OCI-LY7 (cell line): ENCODE measurements at regions not wholly inside any gene's neighbourhood (a gene's known extent, or its start where the extent isn't known, plus 50 kb on each side); places are given as distances from the start of the nearest gene placed in this dataset.

Source experiments
- BruUV-seq: library from RNA; stranded (reverse); fragments of 400-500 nt; replicated peaks from 2 replicates; lab custom pipeline; 2021; lab: Mats Ljungman, UMichigan
- CTCF ChIA-PET: fragments of 300-600 bp; sonication (Branson Sonifier 250); formaldehyde crosslinking; loops from one replicate; lab custom pipeline; 2022; ENCODE audit warnings: antibody characterized with exemption; ENCODE audit not compliant: unreplicated experiment; lab: Charles Lee
- POLR2A ChIA-PET: fragments of 300-600 bp; sonication (Branson Sonifier 250); formaldehyde crosslinking; loops from one replicate; lab custom pipeline; 2022; ENCODE audit warnings: antibody characterized with exemption; lab: Charles Lee
- DNase-seq: peaks from one replicate; pipeline ENCODE4 v3.0.0-alpha.2; 2015; ENCODE audit warnings: low spot score
- H2AFZ ChIP-seq: fragments of 200-600 bp; sonication (generic), shearing (Covaris generic); 2 replicates; pipeline ENCODE4 v1.6.1; 2014; ENCODE audit warnings: mild to moderate bottlenecking, antibody characterized with exemption, low read length, moderate library complexity
- H3K27ac ChIP-seq: fragments of 200-600 bp; sonication (generic); 2 replicates; pipeline ENCODE4 v1.5.1; 2014; ENCODE audit warnings: mixed run types, low read depth, mild to moderate bottlenecking, moderate library complexity, low read length, inconsistent platforms; ENCODE audit not compliant: poor library complexity, severe bottlenecking
- H3K36me3 ChIP-seq: fragments of 200-600 bp; sonication (generic); 2 replicates; pipeline ENCODE4 v1.6.1; 2014; ENCODE audit warnings: mild to moderate bottlenecking, antibody characterized with exemption, low read length, moderate library complexity, mixed read lengths; ENCODE audit not compliant: insufficient read depth
- H3K4me1 ChIP-seq: fragments of 200-600 bp; sonication (generic); 2 replicates; pipeline ENCODE4 v1.5.1; 2014; ENCODE audit warnings: mild to moderate bottlenecking, low read length; ENCODE audit not compliant: insufficient read depth, poor library complexity, severe bottlenecking
- H3K4me2 ChIP-seq: fragments of 200-600 bp; sonication (generic); 2 replicates; pipeline ENCODE4 v1.6.1; 2014; ENCODE audit warnings: mild to moderate bottlenecking, low read length
- H3K4me3 ChIP-seq: fragments of 200-600 bp; sonication (generic); 2 replicates; pipeline ENCODE4 v1.5.1; 2014; ENCODE audit warnings: mild to moderate bottlenecking, low read depth, low read length; ENCODE audit not compliant: poor library complexity, severe bottlenecking
- H3K79me2 ChIP-seq: fragments of 200-600 bp; sonication (generic); 2 replicates; pipeline ENCODE4 v1.6.1; 2016; ENCODE audit warnings: low read depth, mild to moderate bottlenecking, low read length, moderate library complexity, mixed read lengths; ENCODE audit not compliant: insufficient read depth
- H3K9me2 ChIP-seq: fragments of 200-600 bp; sonication (generic); 2 replicates; pipeline ENCODE4 v1.6.1; 2016; ENCODE audit warnings: mild to moderate bottlenecking, low read length, mixed read lengths; ENCODE audit not compliant: insufficient read depth
- H3K9me3 ChIP-seq: fragments of 200-600 bp; sonication (generic); 2 replicates; pipeline ENCODE4 v1.6.1; 2014; ENCODE audit warnings: mild to moderate bottlenecking, mixed run types, low read length, mixed read lengths
- H4K20me1 ChIP-seq: fragments of 200-600 bp; sonication (generic); 2 replicates; pipeline ENCODE4 v1.6.1; 2014; ENCODE audit warnings: mild to moderate bottlenecking, antibody characterized with exemption, low read length, moderate library complexity, mixed read lengths; ENCODE audit not compliant: insufficient read depth
- CTCF ChIP-seq: fragments of 200-600 bp; sonication (generic); conservative IDR thresholded peaks from 2 replicates; pipeline ENCODE4 v1.5.1; 2014; ENCODE audit warnings: mild to moderate bottlenecking, antibody characterized with exemption, low read length, moderate library complexity, mixed read lengths
- EZH2phosphoT487 ChIP-seq: fragments of 200-600 bp; sonication (generic); IDR thresholded peaks from 2 replicates; pipeline ENCODE4 v1.6.1; 2018; ENCODE audit warnings: low read depth, borderline replicate concordance, mild to moderate bottlenecking, mixed run types, antibody characterized with exemption, low read length, moderate library complexity, mixed read lengths
- intact Hi-C: fragments of 100-400 bp; cut with micrococcal nuclease; formaldehyde crosslinking; loops from one replicate; pipeline ENCODE4 v1.10.0; 2022; ENCODE audit not compliant: unreplicated experiment

- no TSS peak for BruUV-seq
Observed at GRCh38 chr2:15754703-15755099, 163.0 kb downstream of the DDX1 start.

GRCh38 chr2:15755528-15755927 is 163.9 kb downstream of the DDX1 start:
- Histone ChIP-seq H3K36me3 (no peaks in the 10 kb centered on the region), H2AFZ (no peak overlapping the region), H3K9me2 (no peaks in the 10 kb centered on the region), H3K9me3 (no peaks in the 10 kb centered on the region), H4K20me1 (no peaks in the 10 kb centered on the region), H3K27ac (no peak overlapping the region), H3K79me2 (no peaks in the 10 kb centered on the region), H3K4me1 (no peaks in the 10 kb centered on the region), H3K4me3 (no peak overlapping the region), H3K4me2 (no peak overlapping the region)
- ChIA-PET CTCF (no interaction called here), POLR2A (no interaction called here)
- no TSS peak for BruUV-seq
- TF ChIP-seq CTCF (no peak), EZH2phosphoT487 (no peak)
- intact Hi-C loops = no loop called here
- DNase-seq = no peak

More at GRCh38 chr2:15754703-15755099, 163.0 kb downstream of the DDX1 start:
- Histone ChIP-seq H3K27ac (no peak overlapping the region), H3K9me2 (no peaks in the 10 kb centered on the region), H3K36me3 (no peaks in the 10 kb centered on the region), H2AFZ (no peak overlapping the region), H3K4me3 (no peak overlapping the region), H3K9me3 (no peaks in the 10 kb centered on the region), H4K20me1 (no peaks in the 10 kb centered on the region), H3K79me2 (no peaks in the 10 kb centered on the region), H3K4me1 (no peaks in the 10 kb centered on the region), H3K4me2 (no peak overlapping the region)
- DNase-seq = no peak
- CTCF ChIA-PET = no interaction called here
- TF ChIP-seq CTCF = no peak
- TF ChIP-seq EZH2phosphoT487 = no peak
- intact Hi-C loops = no loop called here
- POLR2A ChIA-PET = no interaction called here

- no TSS peak for BruUV-seq
- Histone ChIP-seq H4K20me1 (no peaks in the 10 kb centered on the region), H3K4me1 (no peaks in the 10 kb centered on the region), H2AFZ (no peak overlapping the region), H3K4me2 (no peak overlapping the region), H3K4me3 (no peak overlapping the region), H3K79me2 (no peaks in the 10 kb centered on the region), H3K27ac (no peak overlapping the region), H3K36me3 (no peaks in the 10 kb centered on the region), H3K9me2 (no peaks in the 10 kb centered on the region), H3K9me3 (no peaks in the 10 kb centered on the region)
- TF ChIP-seq CTCF (no peak), EZH2phosphoT487 (no peak)
- CTCF ChIA-PET = no interaction called here
- POLR2A ChIA-PET = interaction anchor here (0.8 kb wide), 1 partner anchor 19 kb away, joined by 4 read pairs; no protein-coding TSS in a partner anchor
- intact Hi-C loops = no loop called here
- no peak for DNase-seq
Observed at GRCh38 chr2:15756011-15756550, 164.4 kb downstream of the DDX1 start.
